Vagina (tissue), 2 donors: ENCODE measurements at regions not wholly inside any gene's neighbourhood (a gene's known extent, or its start where the extent isn't known, plus 50 kb on each side); places are given as distances from the start of the nearest gene placed in this dataset.

ENCODE experiments used
- POLR2A ChIP-seq, 2 donors: fragments of 450-650 bp; IDR thresholded peaks; one replicate each; pipeline ENCODE4 v1.6.1; 2017; ENCODE audit warnings: antibody characterized with exemption in 2 of 2, mild to moderate bottlenecking in 2 of 2, moderate library complexity in 2 of 2
- TF ChIP-seq, protein P1 (sequence below), 3 experiments: fragments of 450-650 bp in 2 of 3; fragments of 200-600 bp in 1 of 3; sonication (generic) in 1 of 3; IDR thresholded peaks; one replicate each; pipeline ENCODE4 v1.5.1; 2017 to 2019; ENCODE audit warnings: antibody characterized with exemption in 3 of 3, mild to moderate bottlenecking in 2 of 3, moderate library complexity in 2 of 3

GRCh38 chr19:16012552-16012951, 63.7 kb upstream of the TPM4 start:
- TF ChIP-seq POLR2A (IDR thresholded peaks at IDR 0.05): no peak
- TF ChIP-seq, protein P1, sequence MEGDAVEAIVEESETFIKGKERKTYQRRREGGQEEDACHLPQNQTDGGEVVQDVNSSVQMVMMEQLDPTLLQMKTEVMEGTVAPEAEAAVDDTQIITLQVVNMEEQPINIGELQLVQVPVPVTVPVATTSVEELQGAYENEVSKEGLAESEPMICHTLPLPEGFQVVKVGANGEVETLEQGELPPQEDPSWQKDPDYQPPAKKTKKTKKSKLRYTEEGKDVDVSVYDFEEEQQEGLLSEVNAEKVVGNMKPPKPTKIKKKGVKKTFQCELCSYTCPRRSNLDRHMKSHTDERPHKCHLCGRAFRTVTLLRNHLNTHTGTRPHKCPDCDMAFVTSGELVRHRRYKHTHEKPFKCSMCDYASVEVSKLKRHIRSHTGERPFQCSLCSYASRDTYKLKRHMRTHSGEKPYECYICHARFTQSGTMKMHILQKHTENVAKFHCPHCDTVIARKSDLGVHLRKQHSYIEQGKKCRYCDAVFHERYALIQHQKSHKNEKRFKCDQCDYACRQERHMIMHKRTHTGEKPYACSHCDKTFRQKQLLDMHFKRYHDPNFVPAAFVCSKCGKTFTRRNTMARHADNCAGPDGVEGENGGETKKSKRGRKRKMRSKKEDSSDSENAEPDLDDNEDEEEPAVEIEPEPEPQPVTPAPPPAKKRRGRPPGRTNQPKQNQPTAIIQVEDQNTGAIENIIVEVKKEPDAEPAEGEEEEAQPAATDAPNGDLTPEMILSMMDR (IDR thresholded peaks at IDR 0.05): no peak
